MM.1S (cell line): ENCODE measurements at regions not wholly inside any gene's neighbourhood (a gene's known extent, or its start where the extent isn't known, plus 50 kb on each side); places are given as distances from the start of the nearest gene placed in this dataset.

Source experiments
- DNase-seq: peaks from one replicate; pipeline ENCODE4 v3.0.0-alpha.2; 2015
- H2AFZ ChIP-seq: fragments of 300-600 bp; sonication (generic); 2 replicates; pipeline ENCODE4 v1.6.0; 2016; ENCODE audit warnings: antibody characterized with exemption, low read length
- H3F3A ChIP-seq: fragments of 300-600 bp; sonication (generic); 2 replicates; pipeline ENCODE4 v1.6.1; 2016; ENCODE audit warnings: mild to moderate bottlenecking, antibody characterized with exemption, low read length, moderate library complexity, mixed read lengths; ENCODE audit not compliant: insufficient read depth
- H3K27ac ChIP-seq: fragments of 300-600 bp; sonication (generic); 2 replicates; pipeline ENCODE4 v1.5.1; 2016; ENCODE audit warnings: mild to moderate bottlenecking, low read length
- H3K27me3 ChIP-seq: fragments of 300-600 bp; sonication (generic); replicated peaks from 2 replicates; pipeline ENCODE4 v1.6.0; 2016; ENCODE audit warnings: low read length; ENCODE audit not compliant: insufficient read depth
- H3K36me3 ChIP-seq: fragments of 300-600 bp; sonication (generic); replicated peaks from 2 replicates; pipeline ENCODE4 v1.6.1; 2016; ENCODE audit warnings: mild to moderate bottlenecking, low read length, mixed read lengths; ENCODE audit not compliant: insufficient read depth
- H3K4me1 ChIP-seq: fragments of 300-600 bp; sonication (generic); 2 replicates; pipeline ENCODE4 v1.6.1; 2016; ENCODE audit warnings: low read length, mixed read lengths
- H3K4me2 ChIP-seq: fragments of 300-600 bp; sonication (generic); 2 replicates; pipeline ENCODE4 v1.6.0; 2016; ENCODE audit warnings: low read depth, low read length
- H3K4me3 ChIP-seq: fragments of 300-600 bp; sonication (generic); 2 replicates; pipeline ENCODE4 v1.5.1; 2016; ENCODE audit warnings: low read length, mixed read lengths
- H3K79me2 ChIP-seq: fragments of 300-600 bp; sonication (generic); 2 replicates; pipeline ENCODE4 v1.6.1; 2016; ENCODE audit warnings: mixed run types, low read length, mixed read lengths
- H3K9ac ChIP-seq: fragments of 300-600 bp; sonication (generic); 2 replicates; pipeline ENCODE4 v1.6.1; 2016; ENCODE audit warnings: low read length, mixed read lengths
- H3K9me2 ChIP-seq: fragments of 300-600 bp; sonication (generic); replicated peaks from 2 replicates; pipeline ENCODE4 v1.6.1; 2016; ENCODE audit warnings: mild to moderate bottlenecking, low read length, mixed read lengths; ENCODE audit not compliant: insufficient read depth
- H3K9me3 ChIP-seq: fragments of 300-600 bp; sonication (generic); replicated peaks from 2 replicates; pipeline ENCODE4 v1.6.1; 2016; ENCODE audit warnings: mild to moderate bottlenecking, low read length, mixed read lengths; ENCODE audit not compliant: insufficient read depth
- H4K20me1 ChIP-seq: fragments of 300-600 bp; sonication (generic); 2 replicates; pipeline ENCODE4 v1.6.1; 2016; ENCODE audit warnings: mild to moderate bottlenecking, low read length, moderate library complexity, mixed read lengths; ENCODE audit not compliant: insufficient read depth
- CTCF ChIP-seq: fragments of 300-600 bp; sonication (generic); IDR thresholded peaks from 2 replicates; pipeline ENCODE4 v1.5.1; 2016; ENCODE audit warnings: antibody characterized with exemption, low read length, mixed read lengths
- EZH2 ChIP-seq: fragments of 300-600 bp; sonication (generic); optimal IDR thresholded peaks from 2 replicates; pipeline ENCODE3; 2017; ENCODE audit warnings: low read depth, mild to moderate bottlenecking, antibody characterized with exemption, low read length, mixed read lengths
- EZH2phosphoT487 ChIP-seq: fragments of 300-600 bp; sonication (generic); IDR thresholded peaks from 2 replicates; pipeline ENCODE4 v1.6.1; 2018; ENCODE audit warnings: antibody characterized with exemption, low read length

GRCh38 chr12:131555197-131555846, 155.6 kb upstream of the SFSWAP start:
- H3K4me3 ChIP-seq: no peak overlapping the region
- peaks cover 4% of the 10 kb centered on the region; the same call in 1 of the 2 replicates for H3K27me3 ChIP-seq
- no peaks in the 10 kb centered on the region for H3F3A ChIP-seq
- no peak for DNase-seq
- no peaks in the 10 kb centered on the region for H3K4me1 ChIP-seq
- H4K20me1 ChIP-seq: no peaks in the 10 kb centered on the region
- no peaks in the 10 kb centered on the region for H3K9me2 ChIP-seq
- H3K36me3 ChIP-seq: no peaks in the 10 kb centered on the region
- no peak overlapping the region for H3K4me2 ChIP-seq
- no peak overlapping the region for H3K27ac ChIP-seq
- no peak overlapping the region for H3K9ac ChIP-seq
- no peak for TF ChIP-seq EZH2
- no peak for TF ChIP-seq CTCF
- no peak for TF ChIP-seq EZH2phosphoT487
- H3K79me2 ChIP-seq: no peaks in the 10 kb centered on the region
- no peak overlapping the region for H2AFZ ChIP-seq
- no peaks in the 10 kb centered on the region for H3K9me3 ChIP-seq

- H4K20me1 ChIP-seq: no peaks in the 10 kb centered on the region
- H3K4me1 ChIP-seq: no peaks in the 10 kb centered on the region
- DNase-seq: no peak
- H3F3A ChIP-seq: no peaks in the 10 kb centered on the region
- H3K27ac ChIP-seq: no peak overlapping the region
- no peaks in the 10 kb centered on the region for H3K9me3 ChIP-seq
- no peaks in the 10 kb centered on the region for H3K9me2 ChIP-seq
- no peak overlapping the region for H3K9ac ChIP-seq
- peaks cover 4% of the 10 kb centered on the region; the same call in 1 of the 2 replicates for H3K27me3 ChIP-seq
- no peak overlapping the region for H2AFZ ChIP-seq
- no peak overlapping the region for H3K4me2 ChIP-seq
- no peak overlapping the region for H3K4me3 ChIP-seq
- H3K79me2 ChIP-seq: no peaks in the 10 kb centered on the region
- TF ChIP-seq CTCF: no peak
- TF ChIP-seq EZH2: no peak
- TF ChIP-seq EZH2phosphoT487: no peak
- H3K36me3 ChIP-seq: no peaks in the 10 kb centered on the region
Observed at GRCh38 chr12:131555866-131556265, 155.0 kb upstream of the SFSWAP start.

GRCh38 chr12:131557078-131557709, 153.7 kb upstream of the SFSWAP start:
- Histone ChIP-seq H3K27me3 (peaks cover 4% of the 10 kb centered on the region; the same call in 1 of the 2 replicates), H3K79me2 (no peaks in the 10 kb centered on the region), H3K4me2 (no peak overlapping the region), H3K4me3 (no peak overlapping the region), H2AFZ (no peak overlapping the region), H3K9me3 (no peaks in the 10 kb centered on the region), H3K9me2 (no peaks in the 10 kb centered on the region), H3F3A (no peaks in the 10 kb centered on the region), H3K9ac (no peak overlapping the region), H3K36me3 (no peaks in the 10 kb centered on the region), H3K27ac (no peak overlapping the region), H3K4me1 (no peaks in the 10 kb centered on the region), H4K20me1 (no peaks in the 10 kb centered on the region)
- TF ChIP-seq EZH2phosphoT487: no peak
- TF ChIP-seq EZH2: no peak
- TF ChIP-seq CTCF: no peak
- DNase-seq: no peak
